Activated CD8-positive, alpha-beta T cell treated with anti-CD3 and anti-CD28 coated beads for 36 hours (primary cell): ENCODE measurements at regions not wholly inside any gene's neighbourhood (a gene's known extent, or its start where the extent isn't known, plus 50 kb on each side); places are given as distances from the start of the nearest gene placed in this dataset.

Source experiments
- ATAC-seq: fragments of 200-7000 bp; cut with Tn5 transposase; one replicate; pipeline ENCODE4 v1.10.0; 2021; ENCODE audit warnings: mild to moderate bottlenecking, moderate library complexity
- CTCF ChIA-PET: fragments of 350-600 bp; sonication (Branson Sonifier 250); formaldehyde crosslinking; loops from one replicate; lab custom pipeline; 2021; ENCODE audit warnings: antibody characterized with exemption; lab: Charles Lee
- POLR2A ChIA-PET: fragments of 350-600 bp; sonication (Branson Sonifier 250); formaldehyde crosslinking; loops from one replicate; lab custom pipeline; 2021; ENCODE audit warnings: antibody characterized with exemption; lab: Charles Lee
- DNase-seq: peaks from one replicate; pipeline ENCODE4 v3.0.0-alpha.2; 2020
- H3K27ac Mint-ChIP-seq: one replicate; pipeline ENCODE4 v1.8.0; 2021; ENCODE audit warnings: mild to moderate bottlenecking, mixed read lengths
- H3K27me3 Mint-ChIP-seq: one replicate; pipeline ENCODE4 v1.8.0; 2021; ENCODE audit warnings: mixed read lengths
- H3K36me3 Mint-ChIP-seq: one replicate; pipeline ENCODE4 v1.8.0; 2021; ENCODE audit warnings: low read depth, mixed read lengths
- H3K4me1 Mint-ChIP-seq: one replicate; pipeline ENCODE4 v1.8.0; 2021; ENCODE audit warnings: low read depth, mixed read lengths
- H3K4me3 Mint-ChIP-seq: one replicate; pipeline ENCODE4 v1.8.0; 2021; ENCODE audit warnings: mild to moderate bottlenecking, moderate library complexity, mixed read lengths
- H3K9me3 Mint-ChIP-seq: one replicate; pipeline ENCODE4 v1.8.0; 2021; ENCODE audit warnings: mixed read lengths
- intact Hi-C: fragments of 100-400 bp; cut with micrococcal nuclease; formaldehyde crosslinking; loops from one replicate; pipeline ENCODE4 v1.10.0; 2022
- TF ChIP-seq, protein P1 (sequence below): fragments of 200-600 bp; IDR thresholded peaks from one replicate; pipeline ENCODE4 v1.8.0; 2022; ENCODE audit warnings: antibody characterized with exemption, mild to moderate bottlenecking

- H3K27me3 Mint-ChIP-seq: peaks cover 5% of the 10 kb centered on the region
- no peak overlapping the region for H3K4me3 Mint-ChIP-seq
- no peak overlapping the region for H3K27ac Mint-ChIP-seq
- ATAC-seq (no peak), DNase-seq (no peak)
- ChIA-PET CTCF (no interaction called here), POLR2A (no interaction called here)
- H3K4me1 Mint-ChIP-seq: no peaks in the 10 kb centered on the region
- TF ChIP-seq, protein P1, sequence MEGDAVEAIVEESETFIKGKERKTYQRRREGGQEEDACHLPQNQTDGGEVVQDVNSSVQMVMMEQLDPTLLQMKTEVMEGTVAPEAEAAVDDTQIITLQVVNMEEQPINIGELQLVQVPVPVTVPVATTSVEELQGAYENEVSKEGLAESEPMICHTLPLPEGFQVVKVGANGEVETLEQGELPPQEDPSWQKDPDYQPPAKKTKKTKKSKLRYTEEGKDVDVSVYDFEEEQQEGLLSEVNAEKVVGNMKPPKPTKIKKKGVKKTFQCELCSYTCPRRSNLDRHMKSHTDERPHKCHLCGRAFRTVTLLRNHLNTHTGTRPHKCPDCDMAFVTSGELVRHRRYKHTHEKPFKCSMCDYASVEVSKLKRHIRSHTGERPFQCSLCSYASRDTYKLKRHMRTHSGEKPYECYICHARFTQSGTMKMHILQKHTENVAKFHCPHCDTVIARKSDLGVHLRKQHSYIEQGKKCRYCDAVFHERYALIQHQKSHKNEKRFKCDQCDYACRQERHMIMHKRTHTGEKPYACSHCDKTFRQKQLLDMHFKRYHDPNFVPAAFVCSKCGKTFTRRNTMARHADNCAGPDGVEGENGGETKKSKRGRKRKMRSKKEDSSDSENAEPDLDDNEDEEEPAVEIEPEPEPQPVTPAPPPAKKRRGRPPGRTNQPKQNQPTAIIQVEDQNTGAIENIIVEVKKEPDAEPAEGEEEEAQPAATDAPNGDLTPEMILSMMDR: no peak
- intact Hi-C loops: no loop called here
- H3K36me3 Mint-ChIP-seq: no peaks in the 10 kb centered on the region
- H3K9me3 Mint-ChIP-seq: no peaks in the 10 kb centered on the region
Measured at GRCh38 chr10:1873661-1874315, 136.5 kb upstream of the ADARB2 start.

- H3K4me3 Mint-ChIP-seq: no peak overlapping the region
- H3K36me3 Mint-ChIP-seq: no peaks in the 10 kb centered on the region
- TF ChIP-seq, protein P1: no peak
- ChIA-PET CTCF (no interaction called here), POLR2A (no interaction called here)
- no peaks in the 10 kb centered on the region for H3K4me1 Mint-ChIP-seq
- intact Hi-C loops: no loop called here
- DNase-seq: no peak
- H3K27me3 Mint-ChIP-seq: peaks cover 2% of the 10 kb centered on the region
- ATAC-seq: no peak
- H3K27ac Mint-ChIP-seq: no peak overlapping the region
- H3K9me3 Mint-ChIP-seq: no peaks in the 10 kb centered on the region
Measured at GRCh38 chr10:1872151-1872726, 134.9 kb upstream of the ADARB2 start.

DNA sequence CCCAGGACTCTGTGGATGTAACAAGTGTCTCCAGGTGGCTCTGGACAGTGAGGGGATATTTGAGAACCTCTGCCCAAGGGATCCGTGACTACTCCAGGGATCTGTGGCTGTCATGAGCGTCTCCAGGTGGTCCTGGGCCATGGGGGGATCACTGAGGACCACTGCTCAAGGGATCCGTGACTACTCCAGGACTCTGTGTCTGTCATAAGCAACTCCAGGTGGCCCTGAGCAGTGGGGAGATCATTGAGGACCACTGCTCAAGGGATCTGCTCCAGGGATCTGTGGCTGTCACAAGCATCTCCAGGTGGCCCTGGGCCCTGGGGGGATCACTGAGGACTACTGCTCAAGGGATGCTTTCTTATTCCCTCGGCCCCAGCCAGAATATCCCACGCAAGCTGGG lies 133.2 kb upstream of the ADARB2 start:
- TF ChIP-seq, protein P1: no peak
- Mint-ChIP-seq H3K36me3 (no peaks in the 10 kb centered on the region), H3K9me3 (no peaks in the 10 kb centered on the region), H3K27me3 (no peaks in the 10 kb centered on the region), H3K4me1 (no peaks in the 10 kb centered on the region), H3K27ac (no peak overlapping the region), H3K4me3 (no peak overlapping the region)
- intact Hi-C loops: no loop called here
- no peak for DNase-seq
- ChIA-PET POLR2A (no interaction called here), CTCF (interaction anchor here (0.6 kb wide), 1 partner anchor 1029 kb away, joined by 3 read pairs; no protein-coding TSS in a partner anchor)
- ATAC-seq: no peak

- no peaks in the 10 kb centered on the region for H3K36me3 Mint-ChIP-seq
- no peaks in the 10 kb centered on the region for H3K4me1 Mint-ChIP-seq
Measured at GRCh38 chr10:1869861-1870260, 132.5 kb upstream of the ADARB2 start.

GRCh38 chr10:1860351-1860750 lies 123.0 kb upstream of the ADARB2 start:
- ATAC-seq: no peak
- no peaks in the 10 kb centered on the region for H3K4me1 Mint-ChIP-seq
- intact Hi-C loops: no loop called here
- H3K27ac Mint-ChIP-seq: no peak overlapping the region
- POLR2A ChIA-PET: no interaction called here
- H3K36me3 Mint-ChIP-seq: no peaks in the 10 kb centered on the region
- TF ChIP-seq, protein P1: no peak
- H3K9me3 Mint-ChIP-seq: peaks cover 7% of the 10 kb centered on the region
- no peak overlapping the region for H3K4me3 Mint-ChIP-seq
- no peaks in the 10 kb centered on the region for H3K27me3 Mint-ChIP-seq
- CTCF ChIA-PET: no interaction called here
- no peak for DNase-seq

More at GRCh38 chr10:1869861-1870260, 132.5 kb upstream of the ADARB2 start:
- ATAC-seq (no peak), DNase-seq (no peak)
- Mint-ChIP-seq H3K9me3 (peaks cover 4% of the 10 kb centered on the region), H3K4me3 (no peak overlapping the region), H3K27me3 (no peaks in the 10 kb centered on the region), H3K27ac (no peak overlapping the region)
- CTCF ChIA-PET: no interaction called here
- TF ChIP-seq, protein P1: no peak
- intact Hi-C loops: no loop called here
- POLR2A ChIA-PET: no interaction called here
